ENCODE measurements at regions not wholly inside any gene's neighbourhood (a gene's known extent, or its start where the extent isn't known, plus 50 kb on each side); places are given as distances from the start of the nearest gene placed in this dataset.

- TF ChIP-seq ZC3H4 (CRISPR knock-in tag; IDR thresholded peaks at IDR 0.05; ENCODE audit: borderline replicate concordance) (no peak), EP300 (IDR thresholded peaks at IDR 0.05; ENCODE audit: low read depth in 2 of 2, low read length in 2 of 2) (no peak), EP300 (CRISPR knock-in tag; IDR thresholded peaks at IDR 0.05; ENCODE audit: borderline replicate concordance) (no peak), ATF3 (CRISPR knock-in tag; IDR thresholded peaks at IDR 0.05) (no peak), KAT2B (IDR thresholded peaks at IDR 0.05; ENCODE audit: borderline replicate concordance, low read depth, low read length) (no peak), POLR2A (IDR thresholded peaks at IDR 0.05; ENCODE audit: insufficient read depth in 1 of 2, low read depth in 2 of 2, low read length in 2 of 2) (no peak), DNMT1 (CRISPR knock-in tag; IDR thresholded peaks at IDR 0.05) (no peak), SUZ12 (IDR thresholded peaks at IDR 0.05; ENCODE audit: low read depth, low read length) (no peak), MYC (CRISPR knock-in tag; IDR thresholded peaks at IDR 0.05; ENCODE audit: borderline replicate concordance) (no peak), TARDBP (CRISPR knock-in tag; IDR thresholded peaks at IDR 0.05) (no peak), TAF1 (CRISPR knock-in tag; IDR thresholded peaks at IDR 0.05) (no peak), ETV6 (CRISPR knock-in tag; conservative IDR thresholded peaks at IDR 0.05) (no peak), CTCF (CRISPR knock-in tag; IDR thresholded peaks at IDR 0.05) (no peak), RFX3 (CRISPR knock-in tag; IDR thresholded peaks at IDR 0.05) (no peak)
Measured at GRCh38 chr20:48558906-48559305, 268.9 kb downstream of the PREX1 start.
